ENCODE measurements at regions not wholly inside any gene's neighbourhood (a gene's known extent, or its start where the extent isn't known, plus 50 kb on each side); places are given as distances from the start of the nearest gene placed in this dataset.

DNA sequence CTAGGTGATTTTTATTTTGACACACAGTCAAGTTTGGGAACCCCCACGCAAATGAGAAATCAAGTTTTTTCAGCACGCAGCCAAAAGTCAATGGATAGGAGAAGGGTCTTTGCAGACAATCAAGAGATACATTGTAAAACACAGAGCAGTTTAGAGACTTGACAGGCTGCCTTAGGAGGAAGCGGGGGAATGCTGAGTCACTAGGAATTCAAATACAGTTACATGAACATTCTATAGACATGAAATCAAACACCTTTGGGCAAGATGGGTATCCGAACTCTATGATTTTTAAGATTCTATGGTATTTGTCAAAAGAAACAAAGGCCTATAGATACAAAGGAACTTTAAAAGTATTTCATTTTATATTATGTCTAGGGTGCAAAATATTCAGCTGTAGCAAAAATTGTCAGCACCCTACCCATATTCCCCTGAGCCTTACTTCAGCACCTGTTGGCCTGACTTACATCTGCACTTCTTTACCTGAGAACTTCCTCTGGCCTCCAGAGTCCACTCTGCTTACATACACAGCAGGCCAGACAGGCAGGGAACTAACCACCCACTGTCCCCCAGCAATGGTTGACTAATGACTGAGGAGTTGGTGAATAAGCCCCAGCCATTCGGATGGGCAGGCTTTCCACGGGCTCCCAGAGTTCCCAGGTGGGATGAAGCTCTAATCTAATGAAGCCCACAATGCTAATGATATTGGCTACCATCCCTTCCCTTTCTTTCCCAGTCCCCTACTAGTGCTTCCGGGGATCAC lies 289.3 kb upstream of the RORA start:
- TF ChIP-seq IRF9 (tag; IDR thresholded peaks at IDR 0.05) (no peak), MEF2A (IDR thresholded peaks at IDR 0.05; ENCODE audit: control insufficient read depth, low read depth, low read length) (no peak), YY1 (IDR thresholded peaks at IDR 0.05; ENCODE audit: borderline replicate concordance in 1 of 3, control insufficient read depth in 1 of 3, extremely low read depth in 1 of 3, insufficient read depth in 3 of 3, insufficient read length in 1 of 3, insufficient replicate concordance in 2 of 3, low read depth in 1 of 3, low read length in 2 of 3) (no peak), SIN3B (IDR thresholded peaks at IDR 0.05; ENCODE audit: low read depth) (no peak), PML (IDR thresholded peaks at IDR 0.05; ENCODE audit: low read length) (no peak), PHTF2 (CRISPR knock-in tag; IDR thresholded peaks at IDR 0.05) (no peak)
- TF ChIP-seq, protein P1, sequence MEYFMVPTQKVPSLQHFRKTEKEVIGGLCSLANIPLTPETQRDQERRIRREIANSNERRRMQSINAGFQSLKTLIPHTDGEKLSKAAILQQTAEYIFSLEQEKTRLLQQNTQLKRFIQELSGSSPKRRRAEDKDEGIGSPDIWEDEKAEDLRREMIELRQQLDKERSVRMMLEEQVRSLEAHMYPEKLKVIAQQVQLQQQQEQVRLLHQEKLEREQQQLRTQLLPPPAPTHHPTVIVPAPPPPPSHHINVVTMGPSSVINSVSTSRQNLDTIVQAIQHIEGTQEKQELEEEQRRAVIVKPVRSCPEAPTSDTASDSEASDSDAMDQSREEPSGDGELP (CRISPR knock-in tag; IDR thresholded peaks at IDR 0.05; ENCODE audit: borderline replicate concordance): no peak
- TF ChIP-seq, protein P2, sequence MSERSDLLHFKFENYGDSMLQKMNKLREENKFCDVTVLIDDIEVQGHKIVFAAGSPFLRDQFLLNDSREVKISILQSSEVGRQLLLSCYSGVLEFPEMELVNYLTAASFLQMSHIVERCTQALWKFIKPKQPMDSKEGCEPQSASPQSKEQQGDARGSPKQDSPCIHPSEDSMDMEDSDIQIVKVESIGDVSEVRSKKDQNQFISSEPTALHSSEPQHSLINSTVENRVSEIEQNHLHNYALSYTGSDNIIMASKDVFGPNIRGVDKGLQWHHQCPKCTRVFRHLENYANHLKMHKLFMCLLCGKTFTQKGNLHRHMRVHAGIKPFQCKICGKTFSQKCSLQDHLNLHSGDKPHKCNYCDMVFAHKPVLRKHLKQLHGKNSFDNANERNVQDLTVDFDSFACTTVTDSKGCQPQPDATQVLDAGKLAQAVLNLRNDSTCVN (CRISPR knock-in tag; IDR thresholded peaks at IDR 0.05): no peak
- TF ChIP-seq, protein P3, sequence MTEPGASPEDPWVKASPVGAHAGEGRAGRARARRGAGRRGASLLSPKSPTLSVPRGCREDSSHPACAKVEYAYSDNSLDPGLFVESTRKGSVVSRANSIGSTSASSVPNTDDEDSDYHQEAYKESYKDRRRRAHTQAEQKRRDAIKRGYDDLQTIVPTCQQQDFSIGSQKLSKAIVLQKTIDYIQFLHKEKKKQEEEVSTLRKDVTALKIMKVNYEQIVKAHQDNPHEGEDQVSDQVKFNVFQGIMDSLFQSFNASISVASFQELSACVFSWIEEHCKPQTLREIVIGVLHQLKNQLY (CRISPR knock-in tag; conservative IDR thresholded peaks at IDR 0.05): no peak
- TF ChIP-seq, protein P4, sequence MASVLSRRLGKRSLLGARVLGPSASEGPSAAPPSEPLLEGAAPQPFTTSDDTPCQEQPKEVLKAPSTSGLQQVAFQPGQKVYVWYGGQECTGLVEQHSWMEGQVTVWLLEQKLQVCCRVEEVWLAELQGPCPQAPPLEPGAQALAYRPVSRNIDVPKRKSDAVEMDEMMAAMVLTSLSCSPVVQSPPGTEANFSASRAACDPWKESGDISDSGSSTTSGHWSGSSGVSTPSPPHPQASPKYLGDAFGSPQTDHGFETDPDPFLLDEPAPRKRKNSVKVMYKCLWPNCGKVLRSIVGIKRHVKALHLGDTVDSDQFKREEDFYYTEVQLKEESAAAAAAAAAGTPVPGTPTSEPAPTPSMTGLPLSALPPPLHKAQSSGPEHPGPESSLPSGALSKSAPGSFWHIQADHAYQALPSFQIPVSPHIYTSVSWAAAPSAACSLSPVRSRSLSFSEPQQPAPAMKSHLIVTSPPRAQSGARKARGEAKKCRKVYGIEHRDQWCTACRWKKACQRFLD (CRISPR knock-in tag; IDR thresholded peaks at IDR 0.05): no peak
- TF ChIP-seq, protein P5, sequence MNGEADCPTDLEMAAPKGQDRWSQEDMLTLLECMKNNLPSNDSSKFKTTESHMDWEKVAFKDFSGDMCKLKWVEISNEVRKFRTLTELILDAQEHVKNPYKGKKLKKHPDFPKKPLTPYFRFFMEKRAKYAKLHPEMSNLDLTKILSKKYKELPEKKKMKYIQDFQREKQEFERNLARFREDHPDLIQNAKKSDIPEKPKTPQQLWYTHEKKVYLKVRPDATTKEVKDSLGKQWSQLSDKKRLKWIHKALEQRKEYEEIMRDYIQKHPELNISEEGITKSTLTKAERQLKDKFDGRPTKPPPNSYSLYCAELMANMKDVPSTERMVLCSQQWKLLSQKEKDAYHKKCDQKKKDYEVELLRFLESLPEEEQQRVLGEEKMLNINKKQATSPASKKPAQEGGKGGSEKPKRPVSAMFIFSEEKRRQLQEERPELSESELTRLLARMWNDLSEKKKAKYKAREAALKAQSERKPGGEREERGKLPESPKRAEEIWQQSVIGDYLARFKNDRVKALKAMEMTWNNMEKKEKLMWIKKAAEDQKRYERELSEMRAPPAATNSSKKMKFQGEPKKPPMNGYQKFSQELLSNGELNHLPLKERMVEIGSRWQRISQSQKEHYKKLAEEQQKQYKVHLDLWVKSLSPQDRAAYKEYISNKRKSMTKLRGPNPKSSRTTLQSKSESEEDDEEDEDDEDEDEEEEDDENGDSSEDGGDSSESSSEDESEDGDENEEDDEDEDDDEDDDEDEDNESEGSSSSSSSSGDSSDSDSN (IDR thresholded peaks at IDR 0.05; ENCODE audit: borderline replicate concordance in 1 of 2, low read depth in 2 of 2, low read length in 2 of 2): no peak
- no peaks in the 10 kb centered on the region for H3K27me3 ChIP-seq (ENCODE audit: control insufficient read depth in 2 of 2, insufficient read depth in 2 of 2, low read length in 2 of 2)
- ChIA-PET CTCF (ENCODE audit: low intra/inter-chr PET ratio) (no interaction called here), POLR2A (no interaction called here)
- in situ Hi-C loops (cut with MboI): no loop called here
- no peaks in the 10 kb centered on the region for H3K9me3 ChIP-seq (replicated peaks; ENCODE audit: control insufficient read depth, insufficient read depth, low read depth, low read length)
- DNase-seq (ENCODE audit: extremely low read depth in 1 of 4, low spot score in 3 of 4) (no peak), ATAC-seq (no peak), FAIRE-seq (no peak)
- WGBS (ENCODE audit: insufficient coverage, low coverage, missing lambda C conversion rate): 0% methylated on average over 7 of the region's 7 CpGs
- no peaks in the 10 kb centered on the region for H4K20me1 ChIP-seq (replicated peaks; ENCODE audit: control insufficient read depth, insufficient read depth, low read length)
- intact Hi-C loops (cut with micrococcal nuclease): no loop called here
- BruUV-seq (replicated peaks): no TSS peak
- no peaks in the 10 kb centered on the region for H3K4me1 ChIP-seq (replicated peaks in 1 of 2; ENCODE audit: control insufficient read depth in 2 of 2, insufficient read depth in 2 of 2, low read length in 2 of 2)
- H3K4me2 ChIP-seq (ENCODE audit: insufficient read depth, low read length): no peak overlapping the region
- no peak overlapping the region for H3K4me3 ChIP-seq
- H3K36me3 ChIP-seq (ENCODE audit: control insufficient read depth, insufficient read depth, low read length): no peaks in the 10 kb centered on the region
- H3K27ac ChIP-seq (ENCODE audit: extremely low read depth, low read depth, low read length): no peak overlapping the region
- H3K9me1 ChIP-seq (ENCODE audit: control insufficient read depth, insufficient read depth, low read length): no peaks in the 10 kb centered on the region
- no peaks in the 10 kb centered on the region for H3K79me2 ChIP-seq (ENCODE audit: control insufficient read depth, insufficient read depth, low read length)
- H3K9ac ChIP-seq (ENCODE audit: insufficient read depth in 1 of 2, low read depth in 2 of 2, low read length in 2 of 2): no peak overlapping the region
- H2AFZ ChIP-seq (ENCODE audit: low read depth, low read length): no peak overlapping the region

All from K562 (cell line).